ENCODE measurements at regions not wholly inside any gene's neighbourhood (a gene's known extent, or its start where the extent isn't known, plus 50 kb on each side); places are given as distances from the start of the nearest gene placed in this dataset.

- TF ChIP-seq CTCF (IDR thresholded peaks at IDR 0.05; ENCODE audit: low read length) (no peak), EZH2 (optimal IDR thresholded peaks at IDR 0.05; ENCODE audit: low read depth, low read length) (no peak), EZH2phosphoT487 (IDR thresholded peaks at IDR 0.05; ENCODE audit: low read length) (no peak)
Observed at GRCh38 chr21:35649186-35649585, 411.1 kb downstream of the SETD4 start.
